A673 (cell line): ENCODE measurements at regions not wholly inside any gene's neighbourhood (a gene's known extent, or its start where the extent isn't known, plus 50 kb on each side); places are given as distances from the start of the nearest gene placed in this dataset.

ENCODE experiments used
- BruUV-seq: library from RNA; stranded (reverse); fragments of 400-500 nt; replicated peaks from 2 replicates; lab custom pipeline; 2021; lab: Mats Ljungman, UMichigan
- CTCF ChIA-PET: fragments of 300-600 bp; sonication (Branson Sonifier 250); formaldehyde crosslinking; loops from one replicate; lab custom pipeline; 2022; ENCODE audit warnings: antibody characterized with exemption; lab: Charles Lee
- POLR2A ChIA-PET: fragments of 300-600 bp; sonication (Branson Sonifier 250); formaldehyde crosslinking; loops from one replicate; lab custom pipeline; 2022; ENCODE audit warnings: antibody characterized with exemption; ENCODE audit not compliant: low non-redundant PET; lab: Charles Lee
- DNase-seq: peaks from one replicate; pipeline ENCODE4 v3.0.0-alpha.2; 2015; ENCODE audit warnings: low spot score
- H3K27ac ChIP-seq: fragments of 200-600 bp; sonication (generic); 2 replicates; pipeline ENCODE4 v1.5.1; 2016; ENCODE audit warnings: mixed run types, low read depth, mild to moderate bottlenecking, mixed read lengths, antibody characterized with exemption, low read length; ENCODE audit not compliant: poor library complexity, severe bottlenecking
- H3K27me3 ChIP-seq: fragments of 200-600 bp; sonication (generic); replicated peaks from 2 replicates; pipeline ENCODE4 v1.6.1; 2017; ENCODE audit warnings: mixed run types, low read depth, mild to moderate bottlenecking, mixed read lengths, antibody characterized with exemption, low read length; ENCODE audit not compliant: insufficient read depth, poor library complexity
- H3K36me3 ChIP-seq: fragments of 200-600 bp; sonication (generic); 2 replicates; pipeline ENCODE4 v1.6.1; 2016; ENCODE audit warnings: mixed run types, mild to moderate bottlenecking, mixed read lengths, antibody characterized with exemption, low read length; ENCODE audit not compliant: insufficient read depth, poor library complexity, severe bottlenecking
- H3K4me1 ChIP-seq: fragments of 200-600 bp; sonication (generic); 2 replicates; pipeline ENCODE4 v1.6.1; 2017; ENCODE audit warnings: mixed run types, mild to moderate bottlenecking, mixed read lengths, antibody characterized with exemption, low read length; ENCODE audit not compliant: insufficient read depth, poor library complexity, severe bottlenecking
- H3K4me3 ChIP-seq: fragments of 200-600 bp; sonication (generic); 2 replicates; pipeline ENCODE4 v1.5.1; 2016; ENCODE audit warnings: low read depth, mixed run types, mild to moderate bottlenecking, mixed read lengths, low read length; ENCODE audit not compliant: poor library complexity, severe bottlenecking
- H3K9me3 ChIP-seq: fragments of 200-600 bp; sonication (generic); 2 replicates; pipeline ENCODE4 v1.6.1; 2016; ENCODE audit warnings: mixed run types, low read depth, mild to moderate bottlenecking, mixed read lengths, antibody characterized with exemption, low read length; ENCODE audit not compliant: poor library complexity, severe bottlenecking
- EZH2 ChIP-seq: fragments of 200-600 bp; sonication (generic); IDR thresholded peaks from 2 replicates; pipeline ENCODE4 v1.6.1; 2017; ENCODE audit warnings: borderline replicate concordance, low read depth, mild to moderate bottlenecking, mixed read lengths, antibody characterized with exemption, low read length; ENCODE audit not compliant: poor library complexity, severe bottlenecking
- intact Hi-C: fragments of 100-400 bp; cut with micrococcal nuclease; formaldehyde crosslinking; loops from one replicate; pipeline ENCODE4 v1.10.0; 2022; ENCODE audit not compliant: unreplicated experiment
- TF ChIP-seq, protein P1 (sequence below): fragments of 300-800, 200-600 bp; sonication (generic); conservative IDR thresholded peaks from 2 replicates; pipeline ENCODE4 v1.5.1; 2017; ENCODE audit warnings: low read depth, mild to moderate bottlenecking, antibody characterized with exemption, low read length, moderate library complexity, mixed read lengths

GRCh38 chr14:58777541-58777979 lies 139.8 kb downstream of the DACT1 start:
- no peaks in the 10 kb centered on the region for H3K36me3 ChIP-seq
- no peaks in the 10 kb centered on the region for H3K4me1 ChIP-seq
- BruUV-seq: no TSS peak
- H3K27ac ChIP-seq: no peak overlapping the region
- CTCF ChIA-PET: no interaction called here
- intact Hi-C loops: no loop called here
- H3K27me3 ChIP-seq: no peaks in the 10 kb centered on the region
- POLR2A ChIA-PET: interaction anchor here (0.6 kb wide), 1 partner anchor 36 kb away, joined by 3 read pairs; no protein-coding TSS in a partner anchor
- no peak for TF ChIP-seq EZH2
- TF ChIP-seq, protein P1, sequence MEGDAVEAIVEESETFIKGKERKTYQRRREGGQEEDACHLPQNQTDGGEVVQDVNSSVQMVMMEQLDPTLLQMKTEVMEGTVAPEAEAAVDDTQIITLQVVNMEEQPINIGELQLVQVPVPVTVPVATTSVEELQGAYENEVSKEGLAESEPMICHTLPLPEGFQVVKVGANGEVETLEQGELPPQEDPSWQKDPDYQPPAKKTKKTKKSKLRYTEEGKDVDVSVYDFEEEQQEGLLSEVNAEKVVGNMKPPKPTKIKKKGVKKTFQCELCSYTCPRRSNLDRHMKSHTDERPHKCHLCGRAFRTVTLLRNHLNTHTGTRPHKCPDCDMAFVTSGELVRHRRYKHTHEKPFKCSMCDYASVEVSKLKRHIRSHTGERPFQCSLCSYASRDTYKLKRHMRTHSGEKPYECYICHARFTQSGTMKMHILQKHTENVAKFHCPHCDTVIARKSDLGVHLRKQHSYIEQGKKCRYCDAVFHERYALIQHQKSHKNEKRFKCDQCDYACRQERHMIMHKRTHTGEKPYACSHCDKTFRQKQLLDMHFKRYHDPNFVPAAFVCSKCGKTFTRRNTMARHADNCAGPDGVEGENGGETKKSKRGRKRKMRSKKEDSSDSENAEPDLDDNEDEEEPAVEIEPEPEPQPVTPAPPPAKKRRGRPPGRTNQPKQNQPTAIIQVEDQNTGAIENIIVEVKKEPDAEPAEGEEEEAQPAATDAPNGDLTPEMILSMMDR: no peak
- no peak for DNase-seq
- H3K9me3 ChIP-seq: no peaks in the 10 kb centered on the region
- H3K4me3 ChIP-seq: no peak overlapping the region

- BruUV-seq: no TSS peak
- ChIA-PET POLR2A (no interaction called here), CTCF (interaction anchor here (0.5 kb wide), 1 partner anchor 49 kb away, joined by 3 read pairs; no protein-coding TSS in a partner anchor)
- Histone ChIP-seq H3K27me3 (no peaks in the 10 kb centered on the region), H3K4me1 (no peaks in the 10 kb centered on the region), H3K4me3 (no peak overlapping the region), H3K9me3 (no peaks in the 10 kb centered on the region), H3K36me3 (no peaks in the 10 kb centered on the region), H3K27ac (no peak overlapping the region)
- intact Hi-C loops: no loop called here
- no peak for TF ChIP-seq EZH2
- TF ChIP-seq, protein P1: no peak
- no peak for DNase-seq
Measured at GRCh38 chr14:58778202-58778601, 140.4 kb downstream of the DACT1 start.

DNA sequence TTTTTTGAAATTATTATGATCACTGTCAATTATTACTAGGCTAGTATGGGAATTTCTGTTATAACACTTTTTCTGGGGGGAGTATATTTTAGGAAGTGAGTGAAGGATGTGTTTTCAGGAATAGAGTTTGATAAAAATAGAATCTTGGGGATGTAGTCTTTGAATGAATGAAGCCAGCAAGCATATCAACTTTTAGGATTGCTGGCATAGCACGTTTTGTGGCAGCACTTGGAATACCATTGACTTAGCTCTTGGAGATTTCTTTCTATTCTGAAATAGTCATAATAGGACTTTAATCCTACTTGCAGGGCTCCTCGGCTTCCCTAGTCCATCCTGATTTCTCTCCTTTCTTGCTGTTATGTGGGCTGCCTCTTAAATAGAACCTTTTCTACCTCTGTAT lies 141.6 kb downstream of the DACT1 start:
- CTCF ChIA-PET: no interaction called here
- POLR2A ChIA-PET: no interaction called here
- H3K27ac ChIP-seq: no peak overlapping the region
- no peaks in the 10 kb centered on the region for H3K4me1 ChIP-seq
- no peaks in the 10 kb centered on the region for H3K9me3 ChIP-seq
- TF ChIP-seq, protein P1: no peak
- no peak for TF ChIP-seq EZH2
- no peaks in the 10 kb centered on the region for H3K36me3 ChIP-seq
- no peak overlapping the region for H3K4me3 ChIP-seq
- DNase-seq: no peak
- peaks cover 2% of the 10 kb centered on the region for H3K27me3 ChIP-seq
- BruUV-seq: no TSS peak
- intact Hi-C loops: no loop called here
